CD4-positive, alpha-beta memory T cell (primary cell): ENCODE measurements at regions not wholly inside any gene's neighbourhood (a gene's known extent, or its start where the extent isn't known, plus 50 kb on each side); places are given as distances from the start of the nearest gene placed in this dataset.
"Not testable (repeated sequence)": the region's sequence is repeated elsewhere in the genome, so short reads cannot be mapped to it uniquely, and the experiment has no call there.

ENCODE experiments used
- CTCF ChIA-PET: fragments of 350-600 bp; sonication (Branson Sonifier 250); formaldehyde crosslinking; loops from one replicate; lab custom pipeline; 2021; ENCODE audit warnings: inconsistent platforms; ENCODE audit not compliant: partially characterized antibody; lab: Charles Lee
- POLR2A ChIA-PET: fragments of 350-600 bp; sonication (Branson Sonifier 250); formaldehyde crosslinking; loops from one replicate; lab custom pipeline; 2021; ENCODE audit not compliant: partially characterized antibody; lab: Charles Lee
- DNase-seq, 5 donors: peaks; one replicate each; pipeline versions ENCODE4 v3.0.0 to v3.0.0-alpha.2; 2020 to 2022; ENCODE audit warnings: mixed read lengths in 1 of 5
- H3K27ac ChIP-seq: one replicate; pipeline ENCODE4 v1.7.0; 2013; ENCODE audit warnings: low read depth, low read length
- H3K27me3 ChIP-seq: 2 replicates; pipeline ENCODE4 v1.7.0; 2013; ENCODE audit warnings: mild to moderate bottlenecking, low read length, moderate library complexity; ENCODE audit not compliant: insufficient read depth
- H3K36me3 ChIP-seq: 2 replicates; pipeline ENCODE4 v1.7.0; 2013; ENCODE audit warnings: mild to moderate bottlenecking, low read length, moderate library complexity; ENCODE audit not compliant: insufficient read depth
- H3K4me1 ChIP-seq: 2 replicates; pipeline ENCODE4 v1.7.0; 2013; ENCODE audit warnings: mild to moderate bottlenecking, low read length, moderate library complexity; ENCODE audit not compliant: insufficient read depth
- H3K4me3 ChIP-seq, 2 donors: one replicate each; pipeline ENCODE4 v1.7.0; 2013; ENCODE audit warnings: low read length in 2 of 2, mild to moderate bottlenecking in 1 of 2
- H3K9me3 ChIP-seq, 2 donors: one replicate each; pipeline ENCODE4 v1.7.0; 2013; ENCODE audit warnings: low read length in 2 of 2, control low read depth in 1 of 2; ENCODE audit not compliant: control insufficient read depth in 1 of 2
- H3K27ac Mint-ChIP-seq, 7 donors: one replicate each; pipeline ENCODE4 v1.8.0; 2020 to 2021; ENCODE audit warnings: mixed read lengths in 7 of 7, mild to moderate bottlenecking in 6 of 7, inconsistent platforms in 3 of 7, moderate library complexity in 3 of 7
- H3K27me3 Mint-ChIP-seq, 2 donors: one replicate each; pipeline ENCODE4 v1.8.0; 2020 to 2021; ENCODE audit warnings: mixed read lengths in 2 of 2
- H3K36me3 Mint-ChIP-seq, 2 donors: one replicate each; pipeline ENCODE4 v1.8.0; 2020 to 2021; ENCODE audit warnings: mixed read lengths in 2 of 2, inconsistent platforms in 1 of 2, mild to moderate bottlenecking in 1 of 2
- H3K4me1 Mint-ChIP-seq, 4 donors: one replicate each; pipeline ENCODE4 v1.8.0; 2020 to 2021; ENCODE audit warnings: mixed read lengths in 4 of 4, mild to moderate bottlenecking in 1 of 4
- H3K4me3 Mint-ChIP-seq, 8 donors: one replicate each; pipeline ENCODE4 v1.8.0; 2020 to 2021; ENCODE audit warnings: mixed read lengths in 8 of 8, mild to moderate bottlenecking in 7 of 8, moderate library complexity in 6 of 8, inconsistent platforms in 3 of 8
- H3K9me3 Mint-ChIP-seq, 8 donors: one replicate each; pipeline ENCODE4 v1.8.0; 2020 to 2021; ENCODE audit warnings: mixed read lengths in 8 of 8, mild to moderate bottlenecking in 5 of 8, inconsistent platforms in 3 of 8, moderate library complexity in 1 of 8
- intact Hi-C: fragments of 100-400 bp; cut with micrococcal nuclease; formaldehyde crosslinking; loops from one replicate; pipeline ENCODE4 v1.15.1; 2023

GRCh38 chr2:188028739-188029138 is 262.9 kb upstream of the GULP1 start:
- POLR2A ChIA-PET, result no interaction called here
- CTCF ChIA-PET, result no interaction called here
- no peak overlapping the region for H3K4me3 ChIP-seq
- no peaks in the 10 kb centered on the region for H3K36me3 ChIP-seq
- no peaks in the 10 kb centered on the region for H3K4me1 ChIP-seq
- Mint-ChIP-seq H3K27ac (no peak overlapping the region), H3K27me3 (no peaks in the 10 kb centered on the region), H3K36me3 (no peaks in the 10 kb centered on the region), H3K4me3 (no peak overlapping the region), H3K9me3 (peaks cover 0 to 4% (median under 1%) of the 10 kb centered on the region in 8 donors), H3K4me1 (no peaks in the 10 kb centered on the region)
- H3K27ac ChIP-seq, result no peak overlapping the region
- no peaks in the 10 kb centered on the region for H3K27me3 ChIP-seq
- no peaks in the 10 kb centered on the region for H3K9me3 ChIP-seq
- intact Hi-C loops, result no loop called here
- no peak for DNase-seq

GRCh38 chr2:188032306-188032705 is 259.4 kb upstream of the GULP1 start:
- peaks cover 0 to 1% of the 10 kb centered on the region in 2 donors for H3K27me3 Mint-ChIP-seq
- intact Hi-C loops, result no loop called here
- Histone ChIP-seq H3K27ac (no peak overlapping the region), H3K4me3 (no peak overlapping the region), H3K27me3 (no peaks in the 10 kb centered on the region), H3K4me1 (no peaks in the 10 kb centered on the region), H3K36me3 (no peaks in the 10 kb centered on the region), H3K9me3 (no peaks in the 10 kb centered on the region)
- no peak overlapping the region for H3K27ac Mint-ChIP-seq
- peaks cover 0 to 4% (median 0%) of the 10 kb centered on the region in 8 donors for H3K9me3 Mint-ChIP-seq
- CTCF ChIA-PET, result no interaction called here
- H3K36me3 Mint-ChIP-seq, result no peaks in the 10 kb centered on the region
- DNase-seq, result no peak
- H3K4me1 Mint-ChIP-seq, result no peaks in the 10 kb centered on the region
- POLR2A ChIA-PET, result no interaction called here
- no peak overlapping the region for H3K4me3 Mint-ChIP-seq

DNA sequence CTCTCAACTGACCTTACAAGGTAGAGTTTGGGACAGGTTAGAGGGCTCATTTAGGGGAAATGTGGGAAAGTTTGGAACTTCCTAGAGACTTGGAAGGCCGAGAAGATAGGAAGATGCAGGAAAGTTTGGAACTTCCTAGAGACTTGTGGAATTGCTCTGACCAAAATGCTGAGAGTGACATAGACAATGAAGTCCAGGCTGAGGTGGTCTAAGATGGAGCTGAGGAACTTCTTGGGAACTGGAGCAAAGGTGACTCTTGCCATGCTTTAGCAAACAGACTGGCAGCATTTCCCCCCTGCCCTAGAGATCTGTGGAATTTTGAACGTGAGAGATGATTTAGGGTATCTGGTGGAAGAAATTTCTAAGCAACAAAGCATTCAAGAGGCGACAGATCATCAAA is 258.9 kb upstream of the GULP1 start:
- Histone ChIP-seq H3K9me3 (no peaks in the 10 kb centered on the region), H3K4me1 (no peaks in the 10 kb centered on the region), H3K27me3 (no peaks in the 10 kb centered on the region), H3K36me3 (no peaks in the 10 kb centered on the region), H3K27ac (no peak overlapping the region), H3K4me3 (no peak overlapping the region)
- ChIA-PET CTCF (no interaction called here), POLR2A (no interaction called here)
- peaks cover 0 to 1% of the 10 kb centered on the region in 2 donors for H3K27me3 Mint-ChIP-seq
- DNase-seq, result no peak
- H3K27ac Mint-ChIP-seq, result no peak overlapping the region
- peaks cover 0 to 4% (median 0%) of the 10 kb centered on the region in 8 donors for H3K9me3 Mint-ChIP-seq
- no peaks in the 10 kb centered on the region for H3K4me1 Mint-ChIP-seq
- no peak overlapping the region for H3K4me3 Mint-ChIP-seq
- H3K36me3 Mint-ChIP-seq, result no peaks in the 10 kb centered on the region
- intact Hi-C loops, result no loop called here

DNA sequence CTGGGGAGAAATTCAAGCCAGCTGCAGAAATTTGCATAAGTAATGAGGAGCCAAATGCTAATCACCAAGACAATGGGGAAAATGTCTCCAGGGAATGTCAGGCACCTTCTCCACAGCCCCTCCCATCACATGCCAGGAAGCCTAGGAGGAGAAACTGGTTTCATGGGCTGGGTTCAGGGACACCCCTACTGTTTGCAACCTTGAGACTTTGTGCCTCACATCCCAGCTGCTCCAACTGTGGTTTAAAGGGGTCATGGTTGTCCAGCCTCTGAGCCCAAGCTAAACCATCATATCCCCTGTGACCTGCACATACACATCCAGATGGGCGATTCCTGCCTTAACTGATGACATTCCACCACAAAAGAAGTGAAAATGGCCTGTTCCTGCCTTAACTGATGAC is 258.4 kb upstream of the GULP1 start:
- H3K9me3 Mint-ChIP-seq, H3K4me3 ChIP-seq, intact Hi-C loops, H3K9me3 ChIP-seq, H3K36me3 ChIP-seq, CTCF ChIA-PET, H3K4me1 Mint-ChIP-seq, H3K27me3 Mint-ChIP-seq, H3K27me3 ChIP-seq, H3K27ac ChIP-seq, H3K4me3 Mint-ChIP-seq, POLR2A ChIA-PET, H3K4me1 ChIP-seq, DNase-seq, H3K27ac Mint-ChIP-seq, H3K36me3 Mint-ChIP-seq: not testable (repeated sequence)

GRCh38 chr2:188034102-188034501 is 257.6 kb upstream of the GULP1 start:
- H3K4me1 ChIP-seq, H3K27me3 ChIP-seq, DNase-seq, CTCF ChIA-PET, H3K27me3 Mint-ChIP-seq, intact Hi-C loops, H3K36me3 ChIP-seq, POLR2A ChIA-PET, H3K9me3 ChIP-seq, H3K9me3 Mint-ChIP-seq, H3K4me3 Mint-ChIP-seq, H3K4me3 ChIP-seq, H3K4me1 Mint-ChIP-seq, H3K27ac Mint-ChIP-seq, H3K36me3 Mint-ChIP-seq, H3K27ac ChIP-seq: not testable (repeated sequence)

DNA sequence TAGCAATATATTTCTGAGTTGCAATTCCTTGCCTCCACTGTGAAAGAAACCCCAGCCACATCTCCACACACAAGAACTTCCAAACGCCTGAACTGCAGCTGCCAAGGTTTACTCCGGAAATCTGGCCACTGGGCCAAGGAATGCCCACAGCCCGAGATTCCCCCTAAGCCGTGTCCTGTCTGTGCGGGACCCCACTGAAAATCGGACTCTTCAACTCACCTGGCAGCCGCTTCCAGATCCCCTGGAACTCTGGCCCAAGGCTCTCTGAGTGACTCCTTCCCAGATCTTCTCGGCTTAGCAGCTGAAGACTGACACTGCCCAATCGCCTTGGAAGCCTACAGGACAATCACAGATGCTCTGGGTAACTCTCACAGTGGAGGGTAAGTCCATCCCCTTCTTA is 256.3 kb upstream of the GULP1 start:
- H3K9me3 ChIP-seq, H3K4me3 ChIP-seq, DNase-seq, H3K9me3 Mint-ChIP-seq, POLR2A ChIA-PET, H3K4me3 Mint-ChIP-seq, H3K4me1 ChIP-seq, CTCF ChIA-PET, intact Hi-C loops, H3K27ac ChIP-seq, H3K27me3 Mint-ChIP-seq, H3K27ac Mint-ChIP-seq, H3K36me3 Mint-ChIP-seq, H3K36me3 ChIP-seq, H3K27me3 ChIP-seq, H3K4me1 Mint-ChIP-seq: not testable (repeated sequence)

- DNase-seq, H3K27me3 ChIP-seq, H3K36me3 Mint-ChIP-seq, H3K4me3 Mint-ChIP-seq, CTCF ChIA-PET, H3K9me3 Mint-ChIP-seq, H3K27ac ChIP-seq, H3K4me1 ChIP-seq, H3K4me1 Mint-ChIP-seq, H3K27me3 Mint-ChIP-seq, H3K9me3 ChIP-seq, H3K27ac Mint-ChIP-seq, POLR2A ChIA-PET, intact Hi-C loops, H3K4me3 ChIP-seq, H3K36me3 ChIP-seq: not testable (repeated sequence)
Observed at GRCh38 chr2:188036786-188037185, 254.9 kb upstream of the GULP1 start.

DNA sequence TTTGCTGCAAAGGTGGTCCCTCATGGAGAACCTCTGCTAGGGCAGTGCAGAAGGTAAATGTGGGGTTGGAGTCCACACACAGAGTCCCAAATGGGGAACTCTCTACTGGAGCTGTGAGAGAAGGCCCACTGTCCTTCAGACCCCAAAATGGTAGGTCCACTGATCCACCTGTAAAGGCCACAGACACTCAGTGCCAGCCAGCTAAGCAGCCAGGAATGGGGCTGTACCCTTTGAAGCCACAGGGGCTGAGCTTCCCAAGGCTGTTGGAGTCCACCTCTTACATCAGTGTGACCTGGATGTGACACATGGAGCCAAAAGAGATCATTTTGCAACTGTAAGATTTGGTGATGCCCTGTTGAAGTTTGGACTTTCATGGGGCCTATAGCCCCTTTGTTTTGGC is 252.4 kb upstream of the GULP1 start:
- Mint-ChIP-seq H3K27ac (no peak overlapping the region), H3K4me1 (no peaks in the 10 kb centered on the region), H3K36me3 (no peaks in the 10 kb centered on the region), H3K27me3 (peaks cover 0 to 3% of the 10 kb centered on the region in 2 donors), H3K4me3 (no peak overlapping the region), H3K9me3 (peaks cover 0 to 8% (median 3%) of the 10 kb centered on the region in 8 donors)
- no peak for DNase-seq
- no peaks in the 10 kb centered on the region for H3K27me3 ChIP-seq
- no peaks in the 10 kb centered on the region for H3K36me3 ChIP-seq
- no peaks in the 10 kb centered on the region for H3K4me1 ChIP-seq
- CTCF ChIA-PET, result no interaction called here
- no peak overlapping the region for H3K4me3 ChIP-seq
- POLR2A ChIA-PET, result interaction anchor here (0.6 kb wide), 1 partner anchor 12 kb away, joined by 3 read pairs; no protein-coding TSS in a partner anchor
- H3K27ac ChIP-seq, result no peak overlapping the region
- no peaks in the 10 kb centered on the region for H3K9me3 ChIP-seq
- intact Hi-C loops, result no loop called here
